Neural progenitor cell (in vitro differentiated cells): ENCODE measurements at regions not wholly inside any gene's neighbourhood (a gene's known extent, or its start where the extent isn't known, plus 50 kb on each side); places are given as distances from the start of the nearest gene placed in this dataset.

Experiments
- DNase-seq: peaks from one replicate; pipeline ENCODE4 v3.0.0-alpha.2; 2016; ENCODE audit warnings: low spot score
- H2AFZ ChIP-seq: fragments of 200-600 bp; sonication (generic); replicated peaks from 2 replicates; pipeline ENCODE4 v1.6.1; 2016; ENCODE audit warnings: antibody characterized with exemption
- H3F3A ChIP-seq: fragments of 200-600 bp; sonication (generic); 2 replicates; pipeline ENCODE4 v1.6.1; 2016; ENCODE audit warnings: antibody characterized with exemption, low read depth
- H3K27ac ChIP-seq: fragments of 200-600 bp; sonication (generic); 2 replicates; pipeline ENCODE4 v1.5.1; 2016; ENCODE audit warnings: mild to moderate bottlenecking
- H3K27me3 ChIP-seq: fragments of 200-600 bp; sonication (generic); 2 replicates; pipeline ENCODE4 v1.6.1; 2016; ENCODE audit warnings: mild to moderate bottlenecking, moderate library complexity
- H3K36me3 ChIP-seq: fragments of 200-600 bp; sonication (generic); 2 replicates; pipeline ENCODE4 v1.5.1; 2016
- H3K4me1 ChIP-seq: fragments of 200-600 bp; sonication (generic); 2 replicates; pipeline ENCODE4 v1.6.1; 2016; ENCODE audit warnings: mixed run types
- H3K4me2 ChIP-seq: fragments of 200-600 bp; sonication (generic); 2 replicates; pipeline ENCODE4 v1.6.1; 2016
- H3K4me3 ChIP-seq: fragments of 200-600 bp; sonication (generic); 2 replicates; pipeline ENCODE4 v1.5.1; 2016
- H3K79me2 ChIP-seq: fragments of 200-600 bp; sonication (generic); 2 replicates; pipeline ENCODE4 v1.6.1; 2016; ENCODE audit warnings: low read depth
- H3K9ac ChIP-seq: fragments of 200-600 bp; sonication (generic); 2 replicates; pipeline ENCODE4 v1.6.1; 2016
- H3K9me3 ChIP-seq: fragments of 200-600 bp; sonication (generic); 2 replicates; pipeline ENCODE4 v1.5.1; 2016; ENCODE audit warnings: low read depth
- H4K20me1 ChIP-seq: fragments of 200-600 bp; sonication (generic); 2 replicates; pipeline ENCODE4 v1.6.1; 2016; ENCODE audit warnings: low read depth
- H3K27ac Mint-ChIP-seq: 3 replicates; pipeline ENCODE4 v1.8.0; 2021; ENCODE audit warnings: mixed read lengths
- H3K27me3 Mint-ChIP-seq: 2 replicates; pipeline ENCODE4 v1.8.0; 2022; ENCODE audit warnings: low read depth, mild to moderate bottlenecking, inconsistent platforms, moderate library complexity, mixed read lengths; ENCODE audit not compliant: insufficient read depth
- H3K36me3 Mint-ChIP-seq: 3 replicates; pipeline ENCODE4 v1.8.0; 2021; ENCODE audit warnings: mixed read lengths
- H3K4me1 Mint-ChIP-seq: 3 replicates; pipeline ENCODE4 v1.8.0; 2021; ENCODE audit warnings: mixed read lengths
- H3K4me3 Mint-ChIP-seq: 3 replicates; pipeline ENCODE4 v1.8.0; 2021; ENCODE audit warnings: mild to moderate bottlenecking, moderate library complexity, mixed read lengths
- H3K9me3 Mint-ChIP-seq: 3 replicates; pipeline ENCODE4 v1.8.0; 2020; ENCODE audit warnings: mixed read lengths
- EZH2 ChIP-seq: fragments of 200-600 bp; sonication (generic); IDR thresholded peaks from 2 replicates; pipeline ENCODE4 v1.6.1; 2017; ENCODE audit warnings: antibody characterized with exemption, mild to moderate bottlenecking, moderate library complexity
- EZH2phosphoT487 ChIP-seq: fragments of 200-600 bp; sonication (generic); IDR thresholded peaks from 2 replicates; pipeline ENCODE4 v1.6.1; 2017; ENCODE audit warnings: antibody characterized with exemption
- TF ChIP-seq, protein P1 (sequence below): fragments of 200-600 bp; sonication (generic); IDR thresholded peaks from 2 replicates; pipeline ENCODE4 v1.5.1; 2017; ENCODE audit warnings: antibody characterized with exemption, mild to moderate bottlenecking

DNA sequence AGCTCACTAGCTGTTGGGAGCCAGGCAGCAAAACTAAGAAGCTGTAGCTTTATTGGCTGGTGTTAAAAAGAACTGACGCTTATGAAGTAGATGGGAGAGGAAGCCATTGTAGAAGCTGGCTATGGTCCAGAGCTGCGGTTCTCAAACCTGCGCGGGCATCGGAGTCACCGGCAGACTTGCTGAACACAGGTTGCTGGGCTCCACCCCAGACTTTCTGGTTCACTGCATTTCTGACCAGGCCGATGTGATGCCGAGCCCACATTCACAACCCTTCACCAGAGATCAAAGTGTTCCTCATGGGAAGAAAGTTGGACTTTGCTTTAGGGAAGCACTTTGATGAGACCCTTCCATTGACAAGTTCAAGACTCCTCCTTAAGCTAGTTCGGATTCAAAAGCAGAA, 231.6 kb downstream of the QKI start:
- TF ChIP-seq, protein P1, sequence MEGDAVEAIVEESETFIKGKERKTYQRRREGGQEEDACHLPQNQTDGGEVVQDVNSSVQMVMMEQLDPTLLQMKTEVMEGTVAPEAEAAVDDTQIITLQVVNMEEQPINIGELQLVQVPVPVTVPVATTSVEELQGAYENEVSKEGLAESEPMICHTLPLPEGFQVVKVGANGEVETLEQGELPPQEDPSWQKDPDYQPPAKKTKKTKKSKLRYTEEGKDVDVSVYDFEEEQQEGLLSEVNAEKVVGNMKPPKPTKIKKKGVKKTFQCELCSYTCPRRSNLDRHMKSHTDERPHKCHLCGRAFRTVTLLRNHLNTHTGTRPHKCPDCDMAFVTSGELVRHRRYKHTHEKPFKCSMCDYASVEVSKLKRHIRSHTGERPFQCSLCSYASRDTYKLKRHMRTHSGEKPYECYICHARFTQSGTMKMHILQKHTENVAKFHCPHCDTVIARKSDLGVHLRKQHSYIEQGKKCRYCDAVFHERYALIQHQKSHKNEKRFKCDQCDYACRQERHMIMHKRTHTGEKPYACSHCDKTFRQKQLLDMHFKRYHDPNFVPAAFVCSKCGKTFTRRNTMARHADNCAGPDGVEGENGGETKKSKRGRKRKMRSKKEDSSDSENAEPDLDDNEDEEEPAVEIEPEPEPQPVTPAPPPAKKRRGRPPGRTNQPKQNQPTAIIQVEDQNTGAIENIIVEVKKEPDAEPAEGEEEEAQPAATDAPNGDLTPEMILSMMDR = no peak
- TF ChIP-seq EZH2phosphoT487 (no peak), EZH2 (no peak)
- peak overlapping the region; percentile 55 for H3K27ac Mint-ChIP-seq
- H3K4me1 Mint-ChIP-seq = peaks cover 33% of the 10 kb centered on the region

DNA sequence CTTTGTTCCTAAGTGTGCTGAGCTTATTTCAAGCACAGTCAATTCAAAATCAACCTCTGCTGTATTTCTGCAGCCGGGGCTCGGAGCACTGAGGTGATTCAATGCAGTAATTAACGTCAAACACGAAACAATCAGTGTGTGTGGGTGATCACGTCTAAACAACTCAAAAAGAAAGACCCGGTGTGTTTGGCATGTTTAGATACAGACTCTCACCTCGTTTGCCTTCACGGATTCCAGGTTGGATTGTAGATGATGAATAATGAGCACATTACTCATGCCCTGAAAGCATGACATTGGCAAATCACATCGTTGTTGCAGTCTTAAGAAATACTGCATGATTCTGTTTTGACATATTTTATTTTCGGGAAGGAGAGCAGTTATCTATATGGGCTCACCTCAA, 231.0 kb downstream of the QKI start:
- H3K27me3 Mint-ChIP-seq = peaks cover 11% of the 10 kb centered on the region
- peaks cover 31% of the 10 kb centered on the region for H3K4me1 Mint-ChIP-seq
- DNase-seq = no peak
- Histone ChIP-seq H3K36me3 (no peaks in the 10 kb centered on the region), H2AFZ (no peak overlapping the region), H3K27me3 (no peaks in the 10 kb centered on the region), H3K79me2 (no peaks in the 10 kb centered on the region), H4K20me1 (no peaks in the 10 kb centered on the region), H3K9me3 (no peaks in the 10 kb centered on the region), H3K9ac (no peak overlapping the region), H3K4me1 (no peaks in the 10 kb centered on the region), H3K4me2 (no peak overlapping the region), H3F3A (no peaks in the 10 kb centered on the region), H3K27ac (no peak overlapping the region), H3K4me3 (no peak overlapping the region)
- no peak overlapping the region for H3K27ac Mint-ChIP-seq
- H3K9me3 Mint-ChIP-seq = peaks cover 17% of the 10 kb centered on the region
- no peaks in the 10 kb centered on the region for H3K36me3 Mint-ChIP-seq
- H3K4me3 Mint-ChIP-seq = no peak overlapping the region
- TF ChIP-seq, protein P1 = no peak
- no peak for TF ChIP-seq EZH2phosphoT487
- no peak for TF ChIP-seq EZH2

More for the DNA sequence above, 231.6 kb downstream of the QKI start:
- H3K27me3 ChIP-seq = no peaks in the 10 kb centered on the region
- H3K27ac ChIP-seq = no peak overlapping the region
- Mint-ChIP-seq H3K36me3 (no peaks in the 10 kb centered on the region), H3K9me3 (peaks cover 17% of the 10 kb centered on the region), H3K4me3 (no peak overlapping the region), H3K27me3 (peaks cover 11% of the 10 kb centered on the region)
- no peaks in the 10 kb centered on the region for H3F3A ChIP-seq
- H3K79me2 ChIP-seq = no peaks in the 10 kb centered on the region
- no peaks in the 10 kb centered on the region for H3K9me3 ChIP-seq
- no peak overlapping the region for H3K9ac ChIP-seq
- no peak overlapping the region for H3K4me2 ChIP-seq
- no peaks in the 10 kb centered on the region for H4K20me1 ChIP-seq
- H3K4me1 ChIP-seq = no peaks in the 10 kb centered on the region
- DNase-seq = no peak
- H2AFZ ChIP-seq = no peak overlapping the region
- H3K36me3 ChIP-seq = no peaks in the 10 kb centered on the region
- no peak overlapping the region for H3K4me3 ChIP-seq

DNA sequence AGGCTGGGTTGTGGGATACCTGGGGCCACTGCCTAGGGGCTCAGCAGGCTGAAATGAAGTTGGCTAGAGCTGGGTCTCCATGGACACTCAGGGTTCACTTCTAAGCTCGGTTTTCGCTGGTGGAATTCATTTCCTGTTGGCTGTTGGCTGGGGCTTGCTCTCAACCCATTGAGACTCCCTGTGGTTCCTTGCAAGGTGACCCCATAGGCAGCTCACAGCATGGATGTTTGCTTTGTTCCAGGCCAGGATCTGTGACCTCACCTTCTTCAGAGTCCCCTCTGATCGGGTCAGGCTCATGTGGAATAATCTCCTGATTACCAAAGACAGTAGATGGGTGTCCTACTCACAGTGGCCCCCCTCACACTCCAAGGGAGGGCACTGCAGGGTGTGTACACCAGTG, 229.3 kb downstream of the QKI start:
- Histone ChIP-seq H4K20me1 (no peaks in the 10 kb centered on the region), H3K4me3 (no peak overlapping the region), H3K79me2 (no peaks in the 10 kb centered on the region), H2AFZ (no peak overlapping the region), H3K4me1 (no peaks in the 10 kb centered on the region), H3K9ac (no peak overlapping the region), H3K27me3 (no peaks in the 10 kb centered on the region), H3K36me3 (no peaks in the 10 kb centered on the region), H3K4me2 (no peak overlapping the region), H3K9me3 (no peaks in the 10 kb centered on the region), H3K27ac (no peak overlapping the region), H3F3A (no peaks in the 10 kb centered on the region)
- H3K9me3 Mint-ChIP-seq = peaks cover 17% of the 10 kb centered on the region
- H3K27me3 Mint-ChIP-seq = peaks cover 6% of the 10 kb centered on the region
- no peak for DNase-seq
- TF ChIP-seq EZH2phosphoT487 (no peak), EZH2 (no peak)
- TF ChIP-seq, protein P1 = no peak
- H3K36me3 Mint-ChIP-seq = no peaks in the 10 kb centered on the region
- peaks cover 31% of the 10 kb centered on the region for H3K4me1 Mint-ChIP-seq
- no peak overlapping the region for H3K27ac Mint-ChIP-seq
- H3K4me3 Mint-ChIP-seq = no peak overlapping the region
